Islet precursor cell (in vitro differentiated cells): ENCODE measurements at regions not wholly inside any gene's neighbourhood (a gene's known extent, or its start where the extent isn't known, plus 50 kb on each side); places are given as distances from the start of the nearest gene placed in this dataset.
A peak's percentile ranks its signal among the peaks of the same experiment; 100 is the strongest.

ENCODE experiments used
- DNase-seq: peaks from one replicate; pipeline ENCODE4 v3.0.0-alpha.2; 2018

DNA sequence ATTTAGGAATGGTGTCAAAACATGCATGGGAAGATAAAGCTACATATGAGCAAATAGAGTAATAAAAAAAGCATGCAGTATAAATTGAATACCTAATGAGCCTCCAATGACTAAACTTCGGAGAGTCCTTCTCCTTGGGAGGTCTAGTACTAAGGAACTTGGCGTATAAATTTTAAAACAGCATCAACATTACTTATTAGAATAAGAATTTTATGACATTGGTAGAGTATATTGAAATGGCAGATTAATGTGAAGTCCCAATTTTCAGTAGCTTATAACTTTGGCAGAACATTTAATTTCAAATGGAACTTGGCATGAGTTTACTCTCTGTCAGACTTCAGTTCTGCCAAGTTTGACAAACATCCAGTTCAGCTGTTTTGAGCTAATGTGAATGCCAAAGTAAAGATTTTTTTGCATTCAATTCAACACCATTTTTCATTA lies 104.7 kb upstream of the RGS18 start:
- no peak for DNase-seq

DNA sequence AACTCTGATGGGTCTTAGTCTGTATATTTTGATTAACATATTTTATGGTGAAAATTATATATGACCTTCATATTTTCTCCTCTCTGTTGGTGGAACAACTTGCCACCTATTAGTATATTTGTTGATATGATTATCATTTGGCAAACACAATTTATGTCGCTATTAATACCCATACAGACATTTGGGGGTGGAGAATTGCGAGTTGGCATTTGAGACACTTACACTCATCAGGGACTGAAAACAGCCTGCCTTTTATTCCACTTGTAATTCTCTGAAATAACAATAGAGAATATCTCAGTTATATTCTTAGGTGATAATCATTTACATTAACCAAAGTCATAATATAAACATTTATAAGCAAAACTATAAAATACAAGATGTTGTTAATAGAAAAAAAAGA lies 100.5 kb upstream of the RGS18 start:
- no peak for DNase-seq

DNA sequence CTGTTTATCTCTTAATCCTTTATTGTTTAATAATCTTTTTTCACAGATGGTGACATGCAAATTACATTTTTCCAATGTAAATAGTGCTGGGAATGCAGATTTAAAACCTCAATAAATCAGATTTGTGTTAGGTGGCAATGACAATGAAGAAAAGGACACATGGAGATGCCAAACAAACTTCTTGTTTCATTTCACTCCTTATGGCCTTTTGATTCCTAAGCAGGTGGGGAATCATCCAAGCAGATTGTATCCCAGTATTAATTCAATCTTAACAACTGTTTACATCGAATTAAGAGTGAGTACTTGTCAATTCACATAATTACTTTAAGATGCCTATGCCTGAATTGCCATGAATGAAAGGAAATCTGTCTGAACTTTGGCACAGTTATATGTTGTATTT lies 98.9 kb upstream of the RGS18 start:
- DNase-seq, result no peak

DNA sequence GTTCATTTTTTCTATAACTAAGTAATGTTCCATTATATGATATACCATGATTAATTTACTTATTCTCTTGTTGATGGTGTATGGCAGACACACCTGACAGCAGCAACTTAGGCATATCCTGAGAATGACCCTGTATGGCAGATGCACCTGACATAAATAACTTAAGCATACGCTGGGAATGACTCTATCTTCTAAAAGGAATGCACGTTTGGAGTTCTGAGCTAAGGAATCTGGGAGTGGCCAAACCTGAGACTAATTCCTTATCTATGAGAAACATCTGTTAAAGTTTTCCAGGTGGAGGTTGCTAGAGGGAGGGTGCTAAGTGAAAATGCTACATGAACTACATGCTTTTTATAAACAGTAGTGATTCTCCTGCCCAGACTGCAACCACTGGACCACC lies 96.7 kb upstream of the RGS18 start:
- DNase-seq, result peak; percentile 59

DNA sequence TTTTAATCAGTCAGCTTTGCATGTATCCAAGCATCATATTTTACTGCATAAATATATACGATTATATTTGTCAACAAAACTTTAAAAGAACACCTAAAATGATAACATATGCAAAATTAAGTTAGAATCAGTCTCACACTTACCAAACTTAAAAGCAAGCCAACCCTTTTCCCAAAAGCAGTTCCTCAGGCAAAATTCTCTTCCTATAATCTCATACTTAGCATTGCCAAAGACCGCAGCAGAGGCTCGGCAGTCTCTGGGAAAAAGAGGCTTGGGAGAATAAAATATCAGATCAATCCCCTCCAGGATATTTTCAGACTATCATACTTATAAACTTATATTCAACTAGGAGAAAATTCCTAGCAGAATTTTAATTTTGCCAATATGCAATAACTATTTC lies 93.2 kb upstream of the RGS18 start:
- no peak for DNase-seq

DNA sequence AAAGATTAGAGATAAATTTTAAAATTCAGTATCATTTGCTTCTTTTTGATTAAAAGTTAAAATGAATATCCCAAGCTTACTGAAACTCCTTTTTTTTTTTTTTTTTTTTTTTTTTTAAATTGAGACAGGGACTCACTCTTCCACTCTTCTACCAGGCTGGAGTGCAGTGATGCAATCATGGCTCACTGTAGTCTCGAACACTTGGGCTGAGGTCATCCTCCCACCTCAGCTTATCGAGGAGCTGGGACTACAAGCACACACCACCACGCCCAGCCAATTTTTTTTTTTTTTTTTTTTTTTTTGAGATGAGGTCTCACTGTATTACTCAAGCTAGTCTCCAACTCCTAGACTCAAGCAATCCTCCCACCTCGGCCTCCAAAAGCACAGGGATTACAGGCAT lies 92.1 kb upstream of the RGS18 start:
- DNase-seq, result peak; percentile 53

DNA sequence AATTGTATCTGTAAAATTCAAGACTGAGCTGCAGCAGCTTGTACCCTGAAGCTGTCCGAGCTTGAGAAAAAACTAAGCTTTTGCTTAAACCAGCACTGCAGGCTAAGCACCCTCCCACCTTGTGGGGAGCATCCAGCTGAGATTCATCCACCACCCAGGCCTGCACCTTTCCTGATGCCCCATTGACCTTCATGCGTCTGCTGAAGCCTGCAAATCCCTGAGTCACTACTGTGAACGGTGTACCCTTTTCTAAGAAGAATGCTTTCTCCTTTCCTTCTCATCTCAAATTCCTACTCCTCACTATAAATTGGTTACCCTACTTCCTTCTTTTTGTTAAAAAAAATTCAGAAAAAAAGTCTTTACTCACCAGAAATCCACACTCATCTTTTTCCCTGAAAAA lies 90.9 kb upstream of the RGS18 start:
- DNase-seq, result peak; percentile 61

DNA sequence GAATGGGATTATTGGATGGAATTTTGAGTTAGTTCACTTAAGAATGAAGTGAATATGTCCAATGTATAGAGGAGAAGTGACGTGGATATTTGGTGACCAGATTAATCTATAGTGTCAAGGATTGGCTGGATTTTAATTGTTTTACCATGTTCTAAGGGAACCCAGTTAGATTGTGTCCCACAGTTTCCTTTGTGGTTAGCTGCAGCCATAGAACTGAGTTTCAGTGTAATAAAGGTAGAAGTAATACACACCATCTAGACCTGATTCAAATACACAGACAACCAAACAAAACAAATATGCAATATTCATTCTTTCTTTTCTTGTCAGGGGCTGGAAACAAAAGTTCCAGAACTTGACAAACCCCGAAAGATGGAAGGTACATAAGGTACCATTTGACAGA lies 88.0 kb upstream of the RGS18 start:
- no peak for DNase-seq

DNA sequence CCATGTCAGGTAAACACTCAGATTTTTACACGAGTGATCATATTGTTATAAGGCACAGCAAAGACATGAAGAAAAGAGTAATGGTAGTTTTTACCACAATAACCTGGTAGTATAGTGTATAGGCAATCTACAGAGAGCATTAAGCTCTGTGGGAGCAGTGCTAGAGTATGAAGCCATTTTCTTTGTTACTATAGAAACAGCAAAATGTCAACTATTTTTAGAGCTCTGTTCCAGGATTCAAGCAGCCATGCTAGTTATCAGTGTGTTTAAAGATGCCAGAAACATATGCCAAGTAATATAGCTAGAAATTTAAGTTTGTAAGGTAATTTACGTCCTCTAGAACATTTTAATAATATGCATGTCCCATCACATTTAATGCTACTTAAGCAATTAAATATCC lies 77.6 kb upstream of the RGS18 start:
- no peak for DNase-seq

DNA sequence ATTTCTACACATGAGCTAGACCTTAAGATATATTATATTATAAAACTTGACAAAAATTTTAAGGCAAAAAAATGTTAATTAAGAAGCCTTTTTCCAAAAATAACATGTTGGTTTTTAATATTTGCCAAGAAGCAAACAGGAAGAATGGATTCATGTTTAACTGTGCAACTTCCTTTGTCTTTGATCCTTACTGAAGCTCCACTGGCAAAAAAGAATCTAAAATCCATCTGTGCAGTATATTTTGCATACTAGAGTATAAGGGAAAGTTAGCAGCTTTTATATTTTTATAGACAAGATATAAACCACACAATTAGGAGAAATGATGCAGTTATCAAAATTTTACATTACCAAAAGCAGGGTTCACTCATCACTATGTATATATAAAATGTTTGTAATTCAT lies 76.9 kb upstream of the RGS18 start:
- no peak for DNase-seq

DNA sequence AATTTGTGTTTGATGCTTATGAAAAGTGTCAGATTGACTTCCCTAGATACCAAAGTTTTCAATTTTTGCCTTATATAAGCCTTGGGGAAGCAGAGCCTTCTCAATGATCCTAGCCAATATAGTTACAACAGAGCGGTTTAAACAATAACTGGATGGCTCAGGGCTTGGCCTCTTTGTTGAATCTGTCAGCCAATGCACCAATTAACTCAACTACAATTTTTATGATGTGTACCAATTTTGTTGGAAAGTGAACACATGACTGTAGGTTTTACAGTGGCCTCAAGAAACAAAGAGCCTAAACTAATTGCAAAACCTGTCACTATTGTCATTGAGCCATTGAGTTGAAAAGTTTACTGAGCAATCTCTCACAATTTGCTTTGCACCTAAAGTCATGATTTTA lies 71.6 kb upstream of the RGS18 start:
- no peak for DNase-seq

DNA sequence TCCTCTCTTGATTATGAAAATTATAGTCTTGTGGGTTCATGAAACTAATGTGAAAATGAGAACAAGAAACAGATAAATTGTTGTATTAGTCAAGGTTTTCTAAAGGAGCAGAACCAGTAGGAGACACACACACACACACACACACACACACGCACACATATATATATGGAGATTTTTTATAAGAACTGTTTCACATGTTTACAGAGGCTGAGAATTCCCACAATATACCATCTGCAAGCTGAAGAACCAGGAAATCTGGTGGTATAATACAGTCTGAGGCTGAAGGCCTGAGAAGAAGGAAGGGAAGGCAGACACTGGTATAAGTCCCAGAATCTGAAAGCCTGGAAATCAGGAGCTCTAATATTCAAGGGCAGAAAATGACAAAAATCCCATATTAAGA lies 70.9 kb upstream of the RGS18 start:
- DNase-seq, result no peak

DNA sequence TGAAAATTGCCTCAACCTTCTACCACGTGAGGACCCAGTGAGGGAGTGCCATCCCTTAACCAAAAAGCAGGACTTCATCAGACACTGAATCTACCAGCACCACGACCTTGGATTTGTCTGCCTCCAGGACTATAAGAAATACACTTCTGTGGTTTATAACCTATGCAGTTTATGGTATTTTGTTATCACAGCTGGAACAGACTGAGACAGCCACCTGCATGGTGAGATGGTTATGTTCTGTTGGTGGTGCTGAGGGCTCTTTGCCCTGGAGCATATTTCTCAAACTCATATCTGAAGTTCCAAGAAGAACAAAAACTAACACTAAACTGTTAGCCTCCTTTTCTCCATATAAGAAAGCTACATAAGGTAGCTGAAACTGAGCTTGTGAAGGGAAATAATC lies 69.8 kb upstream of the RGS18 start:
- no peak for DNase-seq

DNA sequence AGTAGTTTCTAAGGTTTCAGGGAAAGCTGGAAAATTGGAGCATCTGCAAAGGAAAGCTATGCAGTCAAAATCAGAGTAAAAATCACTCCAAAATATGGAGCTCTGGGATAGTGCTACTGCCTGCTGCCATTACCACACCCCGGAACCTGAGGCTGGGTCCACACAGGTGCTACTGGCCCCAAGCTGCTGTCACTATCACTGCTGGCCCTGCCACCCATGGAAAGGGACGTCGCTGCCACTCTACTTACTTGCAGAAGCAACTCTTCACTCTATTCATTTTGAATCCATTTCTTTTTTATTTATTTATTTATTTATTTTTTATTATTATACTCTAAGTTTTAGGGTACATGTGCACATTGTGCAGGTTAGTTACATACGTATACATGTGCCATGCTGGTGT lies 60.3 kb upstream of the RGS18 start:
- DNase-seq, result no peak

DNA sequence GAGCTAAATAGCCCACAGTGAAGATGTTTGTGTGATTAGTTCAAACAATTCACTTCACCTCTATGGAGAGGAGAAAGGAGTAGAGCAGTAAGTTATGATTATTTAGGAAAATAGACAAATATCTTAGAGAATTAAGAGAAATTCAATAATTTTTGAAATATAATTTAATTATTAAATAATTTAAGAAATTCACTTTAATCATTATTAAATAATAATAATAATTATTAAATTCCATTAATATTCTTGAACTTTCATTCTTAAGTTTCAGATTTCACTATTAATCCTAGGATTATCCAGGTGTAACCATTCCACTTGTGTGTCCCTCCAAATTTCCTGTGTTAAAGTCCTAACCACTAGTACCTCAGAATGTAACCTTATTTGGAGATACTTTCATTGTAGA lies 58.9 kb upstream of the RGS18 start:
- no peak for DNase-seq

DNA sequence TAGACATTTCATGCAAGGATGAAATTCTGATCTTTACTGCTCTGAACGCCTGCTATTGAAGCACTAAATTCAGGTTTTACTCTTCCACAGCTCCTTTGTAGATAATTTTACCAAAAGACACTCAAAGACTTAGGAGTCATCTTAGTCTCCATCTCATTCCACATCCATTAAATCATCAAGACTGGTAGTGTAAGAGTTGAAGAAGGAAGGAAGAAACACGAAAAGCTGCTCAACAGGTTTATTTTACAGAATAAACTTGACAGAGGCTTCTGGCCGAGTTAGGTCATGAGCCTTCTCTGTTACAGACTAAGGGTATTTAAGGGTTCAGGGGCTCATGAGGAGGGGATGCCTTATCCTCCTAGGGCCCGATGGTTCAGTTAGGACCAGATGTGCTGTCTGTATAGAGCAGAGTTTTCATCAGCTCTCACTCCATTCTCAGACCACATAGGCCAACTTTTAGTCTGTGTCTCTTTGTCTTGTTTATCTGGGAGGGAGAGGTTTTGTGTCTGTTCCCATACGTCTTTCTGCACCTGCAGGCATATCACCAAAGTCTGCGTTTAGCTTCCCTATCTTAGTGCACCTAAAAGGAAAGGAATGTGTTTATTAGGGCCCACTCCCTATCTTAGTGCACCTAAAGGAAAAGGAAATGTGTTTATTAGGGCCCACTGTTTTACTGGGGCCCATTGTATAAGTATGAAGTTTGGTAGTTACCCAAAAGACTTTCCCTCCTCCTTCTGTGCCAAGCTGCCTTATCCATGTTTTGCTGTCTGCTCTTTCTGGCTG lies 57.4 kb upstream of the RGS18 start:
- no peak for DNase-seq

DNA sequence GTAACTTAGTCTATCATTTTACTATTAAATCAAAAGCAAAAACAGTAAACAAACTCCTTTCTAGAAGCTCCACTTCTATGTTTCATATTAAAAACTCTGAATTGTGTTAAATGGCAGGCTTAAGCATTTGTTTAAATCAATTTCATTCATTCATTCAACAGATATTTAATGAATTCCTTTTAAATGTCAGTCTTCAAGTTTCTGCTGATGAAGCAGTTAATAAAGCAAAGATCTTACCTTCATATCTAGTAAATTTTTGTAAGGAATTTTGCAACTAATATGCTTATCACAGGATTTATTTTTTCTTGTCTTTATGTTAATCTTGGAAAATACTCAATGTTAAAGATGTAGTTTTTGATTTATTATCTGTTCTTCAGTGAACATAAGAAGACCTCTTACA lies 54.1 kb upstream of the RGS18 start:
- DNase-seq, result no peak

DNA sequence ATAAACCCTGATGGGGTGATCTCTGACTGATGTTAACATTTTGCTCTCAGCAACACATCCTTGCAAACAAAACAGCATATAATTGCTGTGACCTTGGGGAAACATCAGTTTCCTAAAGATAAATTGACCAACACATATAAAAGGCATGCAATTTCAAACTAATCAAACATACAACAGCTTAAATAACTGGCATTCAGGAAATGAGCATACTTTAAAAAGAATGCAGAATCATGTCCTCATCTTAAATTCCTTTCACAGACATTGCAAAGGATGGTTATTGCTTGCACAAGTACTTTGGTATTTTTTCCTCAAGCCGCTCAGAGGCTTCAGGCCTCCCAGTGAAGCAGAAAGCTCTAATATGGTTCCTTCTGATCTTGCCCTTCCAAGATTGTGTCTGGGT lies 53.4 kb upstream of the RGS18 start:
- no peak for DNase-seq

DNA sequence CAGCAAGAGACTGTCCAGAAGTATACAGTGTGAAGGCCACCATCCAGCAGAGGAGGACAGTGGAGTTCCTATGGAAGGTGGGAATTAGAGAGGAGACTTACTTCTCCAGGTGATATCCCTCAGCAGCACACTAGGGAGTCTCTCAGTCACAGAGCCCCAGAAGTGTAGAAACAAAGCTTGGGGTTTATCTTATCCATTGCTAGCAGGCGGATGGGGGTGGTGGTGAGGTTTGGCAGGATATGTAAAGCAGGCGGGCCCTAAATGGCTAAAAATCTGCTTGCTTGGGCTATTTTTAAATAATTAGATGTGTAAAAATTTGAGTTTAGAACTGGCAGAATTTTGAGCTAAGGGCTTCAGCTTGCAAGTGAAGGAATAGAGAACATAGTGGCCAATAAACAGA lies 50.1 kb upstream of the RGS18 start:
- DNase-seq, result no peak
